HG02763 (cell line): ENCODE measurements at regions not wholly inside any gene's neighbourhood (a gene's known extent, or its start where the extent isn't known, plus 50 kb on each side); places are given as distances from the start of the nearest gene placed in this dataset.
"Not testable (repeated sequence)": the region's sequence is repeated elsewhere in the genome, so short reads cannot be mapped to it uniquely, and the experiment has no call there.

Experiments used
- ATAC-seq: cut with Tn5 transposase; IDR thresholded peaks from one replicate; pipeline ENCODE4 v1.9.1; 2021; ENCODE audit warnings: mild to moderate bottlenecking, moderate library complexity; ENCODE audit not compliant: unreplicated experiment

- ATAC-seq = no peak
Measured at GRCh38 chr15:54843006-54843405, 353.7 kb downstream of the RSL24D1 start.

GRCh38 chr15:54841701-54842305 lies 354.9 kb downstream of the RSL24D1 start:
- ATAC-seq = no peak

- ATAC-seq = no peak
Measured at GRCh38 chr15:54840621-54841398, 355.9 kb downstream of the RSL24D1 start.

GRCh38 chr15:54839379-54839778 lies 357.4 kb downstream of the RSL24D1 start:
- no peak for ATAC-seq

GRCh38 chr15:54836052-54836795 lies 360.5 kb downstream of the RSL24D1 start:
- no peak for ATAC-seq

- ATAC-seq = no peak
Measured at GRCh38 chr15:54829821-54830220, 366.9 kb downstream of the RSL24D1 start.

- ATAC-seq = no peak
Measured at GRCh38 chr15:54820811-54821210, 375.9 kb downstream of the RSL24D1 start.

GRCh38 chr15:54820098-54820497 lies 376.6 kb downstream of the RSL24D1 start:
- ATAC-seq = no peak

GRCh38 chr15:54816401-54816800 lies 380.3 kb downstream of the RSL24D1 start:
- no peak for ATAC-seq

- ATAC-seq = no peak
Measured at GRCh38 chr15:54815556-54815955, 381.2 kb downstream of the RSL24D1 start.

GRCh38 chr15:54812383-54812782 lies 384.4 kb downstream of the RSL24D1 start:
- no peak for ATAC-seq

GRCh38 chr15:54810496-54810895 lies 386.2 kb downstream of the RSL24D1 start:
- no peak for ATAC-seq

- no peak for ATAC-seq
Measured at GRCh38 chr15:54810031-54810430, 386.7 kb downstream of the RSL24D1 start.

- no peak for ATAC-seq
Measured at GRCh38 chr15:54808321-54808720, 388.4 kb downstream of the RSL24D1 start.

- ATAC-seq = no peak
Measured at GRCh38 chr15:54803987-54804386, 392.8 kb downstream of the RSL24D1 start.

GRCh38 chr15:54803134-54803808 lies 393.5 kb downstream of the RSL24D1 start:
- peak; percentile 57 for ATAC-seq

GRCh38 chr15:54792526-54792925 lies 404.2 kb downstream of the RSL24D1 start:
- no peak for ATAC-seq

- no peak for ATAC-seq
Measured at GRCh38 chr15:54790693-54791092, 406.0 kb downstream of the RSL24D1 start.

- no peak for ATAC-seq
Measured at GRCh38 chr15:54789376-54789775, 407.4 kb downstream of the RSL24D1 start.

- ATAC-seq = not testable (repeated sequence)
Measured at GRCh38 chr15:54781220-54781619, 415.5 kb downstream of the RSL24D1 start.

- ATAC-seq = no peak
Measured at GRCh38 chr15:54779271-54779670, 417.5 kb downstream of the RSL24D1 start.
